ENCODE measurements at regions not wholly inside any gene's neighbourhood (a gene's known extent, or its start where the extent isn't known, plus 50 kb on each side); places are given as distances from the start of the nearest gene placed in this dataset.

GRCh38 chr9:78605041-78606000, 308.4 kb downstream of the PSAT1 start:
- DNase-seq (ENCODE audit: low spot score), result no peak

- no peak for DNase-seq (ENCODE audit: low spot score)
Measured at GRCh38 chr9:78606001-78606379, 309.1 kb downstream of the PSAT1 start.

GRCh38 chr9:78607853-78608252, 310.9 kb downstream of the PSAT1 start:
- no peak for DNase-seq (ENCODE audit: low spot score)

GRCh38 chr9:78609450-78609849, 312.5 kb downstream of the PSAT1 start:
- no peak for DNase-seq (ENCODE audit: low spot score)

- no peak for DNase-seq (ENCODE audit: low spot score)
Measured at GRCh38 chr9:78612091-78612490, 315.2 kb downstream of the PSAT1 start.

GRCh38 chr9:78613006-78613405, 316.1 kb downstream of the PSAT1 start:
- no peak for DNase-seq (ENCODE audit: low spot score)

GRCh38 chr9:78614892-78615291, 318.0 kb downstream of the PSAT1 start:
- no peak for DNase-seq (ENCODE audit: low spot score)

GRCh38 chr9:78615372-78615771, 318.4 kb downstream of the PSAT1 start:
- no peak for DNase-seq (ENCODE audit: low spot score)

- no peak for DNase-seq (ENCODE audit: low spot score)
Measured at GRCh38 chr9:78618735-78619134, 321.8 kb downstream of the PSAT1 start.

GRCh38 chr9:78620303-78620702, 323.4 kb downstream of the PSAT1 start:
- no peak for DNase-seq (ENCODE audit: low spot score)

GRCh38 chr9:78620764-78621163, 323.8 kb downstream of the PSAT1 start:
- no peak for DNase-seq (ENCODE audit: low spot score)

GRCh38 chr9:78622126-78622525, 325.2 kb downstream of the PSAT1 start:
- DNase-seq (ENCODE audit: low spot score), result no peak

- DNase-seq (ENCODE audit: low spot score), result no peak
Measured at GRCh38 chr9:78626971-78627370, 330.0 kb downstream of the PSAT1 start.

- DNase-seq (ENCODE audit: low spot score), result no peak
Measured at GRCh38 chr9:78630966-78631365, 334.0 kb downstream of the PSAT1 start.

- DNase-seq (ENCODE audit: low spot score), result no peak
Measured at GRCh38 chr9:78640728-78641127, 343.8 kb downstream of the PSAT1 start.

- DNase-seq (ENCODE audit: low spot score), result no peak
Measured at GRCh38 chr9:78644359-78644758, 347.4 kb downstream of the PSAT1 start.

- no peak for DNase-seq (ENCODE audit: low spot score)
Measured at GRCh38 chr9:78654324-78654723, 357.4 kb downstream of the PSAT1 start.

GRCh38 chr9:78663369-78663768, 366.4 kb downstream of the PSAT1 start:
- DNase-seq (ENCODE audit: low spot score), result no peak

GRCh38 chr9:78664370-78664769, 367.4 kb downstream of the PSAT1 start:
- no peak for DNase-seq (ENCODE audit: low spot score)

GRCh38 chr9:78666818-78667414, 370.0 kb downstream of the PSAT1 start:
- no peak for DNase-seq (ENCODE audit: low spot score)

GRCh38 chr9:78668148-78668832, 371.4 kb downstream of the PSAT1 start:
- no peak for DNase-seq (ENCODE audit: low spot score)

- DNase-seq (ENCODE audit: low spot score), result no peak
Measured at GRCh38 chr9:78669591-78669990, 372.7 kb downstream of the PSAT1 start.

- no peak for DNase-seq (ENCODE audit: low spot score)
Measured at GRCh38 chr9:78671785-78672184, 374.9 kb downstream of the PSAT1 start.

Measured in HuH-7.5 (cell line).